Loucy (cell line): ENCODE measurements at regions not wholly inside any gene's neighbourhood (a gene's known extent, or its start where the extent isn't known, plus 50 kb on each side); places are given as distances from the start of the nearest gene placed in this dataset.

Experiments used
- CTCF ChIP-seq: fragments of 200-600 bp; sonication (generic); conservative IDR thresholded peaks from 2 replicates; pipeline ENCODE4 v1.5.1; 2014; ENCODE audit warnings: mild to moderate bottlenecking, antibody characterized with exemption, low read length
- EZH2phosphoT487 ChIP-seq: fragments of 200-600 bp; IDR thresholded peaks from 2 replicates; pipeline ENCODE4 v1.6.1; 2018; ENCODE audit warnings: antibody characterized with exemption, mild to moderate bottlenecking, moderate library complexity, borderline replicate concordance

DNA sequence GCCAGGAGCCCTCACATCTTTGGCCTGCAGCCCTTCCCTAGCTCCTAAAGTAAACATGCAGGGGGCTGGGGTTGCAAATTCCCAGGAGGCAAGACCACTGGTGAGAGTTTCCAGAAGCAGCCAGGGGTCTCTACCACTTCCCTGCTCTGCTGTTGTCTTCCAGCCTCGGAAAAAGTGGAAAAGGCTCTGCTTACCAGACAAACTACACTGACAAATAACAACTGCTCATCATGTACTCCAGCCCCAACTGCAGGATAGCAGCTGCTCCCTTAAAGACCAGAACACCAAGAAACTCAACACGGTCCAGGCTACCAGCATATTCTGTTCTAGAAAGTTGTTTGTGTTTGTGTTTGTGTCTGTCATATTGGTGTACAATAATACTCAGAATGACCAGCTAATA, 187.5 kb upstream of the MARCKS start:
- TF ChIP-seq CTCF (no peak), EZH2phosphoT487 (no peak)
